CD14-positive monocyte (primary cell): ENCODE measurements at regions not wholly inside any gene's neighbourhood (a gene's known extent, or its start where the extent isn't known, plus 50 kb on each side); places are given as distances from the start of the nearest gene placed in this dataset.

ENCODE experiments used
- DNase-seq, 3 donors: peaks; one replicate each; pipeline ENCODE4 v3.0.0-alpha.2; 2011 to 2022
- H2AFZ ChIP-seq: 2 replicates; pipeline ENCODE4 v1.6.0; 2012; ENCODE audit warnings: mild to moderate bottlenecking, low read depth, low read length, inconsistent platforms; ENCODE audit not compliant: insufficient read depth, poor library complexity, severe bottlenecking
- H3K27ac ChIP-seq, 2 donors: 1 replicate in 1 of 2; 2 replicates in 1 of 2; pipeline ENCODE4 v1.5.1; 2012 to 2013; ENCODE audit warnings: low read length in 2 of 2, control low read depth in 1 of 2, inconsistent platforms in 1 of 2, low read depth in 1 of 2, mild to moderate bottlenecking in 1 of 2
- H3K27me3 ChIP-seq, 2 donors: one replicate each; pipeline versions ENCODE4 v1.6.0 to v1.6.1; 2011 to 2013; ENCODE audit warnings: low read length in 2 of 2; ENCODE audit not compliant: control insufficient read depth in 2 of 2, insufficient read depth in 2 of 2
- H3K36me3 ChIP-seq, 2 donors: replicated peaks in 1 of 2; 1 replicate in 1 of 2; 2 replicates in 1 of 2; pipeline versions ENCODE4 v1.5.1 to v1.6.1; 2012 to 2013; ENCODE audit warnings: low read length in 2 of 2, control low read depth in 1 of 2, inconsistent platforms in 1 of 2, mild to moderate bottlenecking in 1 of 2; ENCODE audit not compliant: insufficient read depth in 2 of 2, control insufficient read depth in 1 of 2
- H3K4me1 ChIP-seq, 2 donors: 1 replicate in 1 of 2; 2 replicates in 1 of 2; pipeline versions ENCODE4 v1.5.1 to v1.6.1; 2012 to 2013; ENCODE audit warnings: low read length in 2 of 2, control low read depth in 1 of 2, inconsistent platforms in 1 of 2, mild to moderate bottlenecking in 1 of 2, moderate library complexity in 1 of 2; ENCODE audit not compliant: insufficient read depth in 2 of 2, control insufficient read depth in 1 of 2
- H3K4me2 ChIP-seq: replicated peaks from 2 replicates; pipeline ENCODE3; 2012; ENCODE audit warnings: low read length, moderate library complexity, mild to moderate bottlenecking; ENCODE audit not compliant: poor library complexity, severe bottlenecking; ENCODE audit errors: extremely low read depth
- H3K4me3 ChIP-seq, 3 experiments: fragments of 200-600 bp in 1 of 3; sonication (generic) in 1 of 3; replicated peaks in 1 of 3; 1 replicate in 2 of 3; 2 replicates in 1 of 3; pipeline ENCODE4 v1.5.1; 2011 to 2013; ENCODE audit warnings: low read length in 3 of 3, mild to moderate bottlenecking in 3 of 3, control low read depth in 2 of 3, low read depth in 2 of 3, inconsistent platforms in 1 of 3, moderate library complexity in 1 of 3
- H3K79me2 ChIP-seq: 2 replicates; pipeline ENCODE4 v1.6.0; 2012; ENCODE audit warnings: mild to moderate bottlenecking, control low read depth, inconsistent platforms, low read length, moderate library complexity; ENCODE audit not compliant: insufficient read depth
- H3K9ac ChIP-seq: 2 replicates; pipeline ENCODE4 v1.6.0; 2017; ENCODE audit warnings: low read length, mild to moderate bottlenecking; ENCODE audit not compliant: insufficient read depth, poor library complexity, severe bottlenecking
- H3K9me3 ChIP-seq, 2 donors: replicated peaks in 1 of 2; 1 replicate in 1 of 2; 2 replicates in 1 of 2; pipeline versions ENCODE4 v1.5.1 to v1.6.1; 2012 to 2013; ENCODE audit warnings: low read length in 2 of 2, control low read depth in 1 of 2; ENCODE audit not compliant: control insufficient read depth in 1 of 2, insufficient read depth in 1 of 2
- H4K20me1 ChIP-seq: 2 replicates; pipeline ENCODE4 v1.6.0; 2012; ENCODE audit warnings: mild to moderate bottlenecking, low read length, control low read depth, moderate library complexity; ENCODE audit not compliant: insufficient read depth
- H3K27ac Mint-ChIP-seq, 7 donors: one replicate each; pipeline ENCODE4 v1.8.0; 2020; ENCODE audit warnings: mild to moderate bottlenecking in 7 of 7, mixed read lengths in 7 of 7, moderate library complexity in 6 of 7, inconsistent platforms in 2 of 7
- H3K27me3 Mint-ChIP-seq, 3 donors: one replicate each; pipeline ENCODE4 v1.8.0; 2021 to 2022; ENCODE audit warnings: low read depth in 3 of 3, mild to moderate bottlenecking in 3 of 3, mixed read lengths in 3 of 3, moderate library complexity in 3 of 3, inconsistent platforms in 1 of 3
- H3K36me3 Mint-ChIP-seq, 2 donors: one replicate each; pipeline ENCODE4 v1.8.0; 2020; ENCODE audit warnings: mixed read lengths in 2 of 2, inconsistent platforms in 1 of 2, mild to moderate bottlenecking in 1 of 2
- H3K4me1 Mint-ChIP-seq: one replicate; pipeline ENCODE4 v1.8.0; 2020; ENCODE audit warnings: mild to moderate bottlenecking, mixed read lengths
- H3K4me3 Mint-ChIP-seq, 2 donors: one replicate each; pipeline ENCODE4 v1.8.0; 2020; ENCODE audit warnings: mild to moderate bottlenecking in 2 of 2, mixed read lengths in 2 of 2, moderate library complexity in 1 of 2
- H3K9me3 Mint-ChIP-seq, 7 donors: one replicate each; pipeline ENCODE4 v1.8.0; 2020 to 2022; ENCODE audit warnings: mixed read lengths in 7 of 7, mild to moderate bottlenecking in 6 of 7, moderate library complexity in 6 of 7, inconsistent platforms in 2 of 7
- CTCF ChIP-seq: fragments of 200-600 bp; IDR thresholded peaks from one replicate; pipeline ENCODE4 v1.8.0; 2022; ENCODE audit warnings: antibody characterized with exemption, mild to moderate bottlenecking
- WGBS: methylation state at CpG from one replicate; pipeline ENCODE4 v1.1.5; 2013; ENCODE audit warnings: missing lambda C conversion rate; ENCODE audit not compliant: insufficient coverage; 5-methylcytosine and 5-hydroxymethylcytosine counted together
- intact Hi-C, 2 donors: fragments of 100-400 bp; cut with micrococcal nuclease; formaldehyde crosslinking; loops; one replicate each; pipeline versions ENCODE4 v1.15.0 to v1.15.1; 2023

GRCh38 chr3:159039286-159039685 lies 237.4 kb downstream of the MFSD1 start:
- H3K9me3 Mint-ChIP-seq = peaks cover 0 to 3% (median 1%) of the 10 kb centered on the region in 7 donors

DNA sequence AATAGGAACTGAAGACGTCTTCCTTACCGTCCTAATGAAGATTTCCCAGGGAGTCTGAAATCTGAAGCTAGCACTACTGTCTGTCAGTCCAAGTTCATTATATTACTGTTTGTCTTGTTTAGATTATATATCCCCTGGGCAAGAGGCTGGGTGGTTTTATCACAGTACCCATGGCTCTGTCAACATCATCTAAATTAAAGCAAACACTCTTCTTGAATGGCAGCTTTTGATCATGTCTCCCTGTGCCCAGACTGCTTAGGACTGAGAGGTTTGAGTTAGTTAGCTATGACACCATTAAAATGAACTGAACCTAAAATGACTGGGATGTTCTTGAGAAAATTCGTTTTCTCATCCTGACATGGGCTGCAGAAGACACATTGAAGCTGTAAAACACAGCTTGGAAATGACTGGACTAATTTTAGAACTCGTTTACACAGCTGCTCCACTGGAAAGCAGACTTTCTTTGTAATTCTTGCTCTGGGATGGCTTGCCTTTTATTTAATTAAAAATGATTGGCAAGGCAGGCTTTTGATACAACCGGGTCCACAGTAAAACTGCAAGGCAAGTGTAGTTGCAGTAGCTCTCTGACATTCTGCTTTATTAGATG lies 243.5 kb downstream of the MFSD1 start:
- intact Hi-C loops = no loop called here
- no peaks in the 10 kb centered on the region for H3K36me3 Mint-ChIP-seq
- peaks cover 0 to 2% (median 2%) of the 10 kb centered on the region in 3 donors for H3K27me3 Mint-ChIP-seq
- no peaks in the 10 kb centered on the region for H3K79me2 ChIP-seq
- WGBS = 69% methylated on average over 4 of the region's 5 CpGs
- no peak overlapping the region for H3K4me3 Mint-ChIP-seq
- H3K4me1 ChIP-seq = no peaks in the 10 kb centered on the region
- H3K4me1 Mint-ChIP-seq = no peaks in the 10 kb centered on the region
- no peak overlapping the region for H3K4me3 ChIP-seq
- no peak for TF ChIP-seq CTCF
- no peak for DNase-seq
- peaks cover 0 to 6% (median 2%) of the 10 kb centered on the region in 7 donors for H3K9me3 Mint-ChIP-seq
- no peaks in the 10 kb centered on the region for H4K20me1 ChIP-seq
- H3K4me2 ChIP-seq = no peak overlapping the region
- peaks cover 0 to 7% of the 10 kb centered on the region in 2 donors for H3K9me3 ChIP-seq
- H3K9ac ChIP-seq = no peak overlapping the region
- H2AFZ ChIP-seq = no peak overlapping the region
- H3K36me3 ChIP-seq = no peaks in the 10 kb centered on the region
- H3K27ac ChIP-seq = no peak overlapping the region
- H3K27ac Mint-ChIP-seq = no peak overlapping the region
- no peaks in the 10 kb centered on the region for H3K27me3 ChIP-seq

More at GRCh38 chr3:159039286-159039685, 237.4 kb downstream of the MFSD1 start:
- Mint-ChIP-seq H3K4me1 (no peaks in the 10 kb centered on the region), H3K27me3 (peaks cover 0 to 1% (median 1%) of the 10 kb centered on the region in 3 donors), H3K27ac (no peak overlapping the region), H3K4me3 (no peak overlapping the region), H3K36me3 (no peaks in the 10 kb centered on the region)
- Histone ChIP-seq H3K4me1 (no peaks in the 10 kb centered on the region), H3K9me3 (no peaks in the 10 kb centered on the region), H3K27me3 (no peaks in the 10 kb centered on the region), H3K79me2 (no peaks in the 10 kb centered on the region), H2AFZ (no peak overlapping the region), H3K36me3 (no peaks in the 10 kb centered on the region), H3K4me3 (no peak overlapping the region), H4K20me1 (no peaks in the 10 kb centered on the region), H3K9ac (no peak overlapping the region), H3K27ac (no peak overlapping the region), H3K4me2 (no peak overlapping the region)
- DNase-seq = no peak
- WGBS = no CpG with 5 or more reads among the region's 2 CpGs
- intact Hi-C loops = no loop called here
- TF ChIP-seq CTCF = no peak
